ENCODE measurements at regions not wholly inside any gene's neighbourhood (a gene's known extent, or its start where the extent isn't known, plus 50 kb on each side); places are given as distances from the start of the nearest gene placed in this dataset.

GRCh38 chr13:64455124-64455523 lies 2775.0 kb downstream of the PCDH9 start:
- no peak for DNase-seq
- Histone ChIP-seq H3K79me2 (ENCODE audit: control insufficient read depth, insufficient read depth, low read length, poor library complexity) (no peaks in the 10 kb centered on the region), H2BK12ac (ENCODE audit: low read length) (no peak overlapping the region), H4K8ac (ENCODE audit: low read depth, low read length) (no peak overlapping the region), H3K9me3 (ENCODE audit: insufficient read depth, low read depth, low read length) (no peaks in the 10 kb centered on the region), H2BK5ac (ENCODE audit: low read depth, low read length, poor library complexity) (no peak overlapping the region), H2AFZ (ENCODE audit: insufficient read depth, low read length, poor library complexity) (no peak overlapping the region), H2BK120ac (ENCODE audit: insufficient read depth, low read length, poor library complexity) (no peak overlapping the region), H3K79me1 (ENCODE audit: low read length) (no peaks in the 10 kb centered on the region), H4K12ac (ENCODE audit: low read depth, low read length) (no peak overlapping the region), H2AK5ac (ENCODE audit: low read length) (no peak overlapping the region), H3K27ac (ENCODE audit: low read depth, low read length) (no peak overlapping the region), H4K91ac (ENCODE audit: low read depth, low read length) (no peak overlapping the region), H3K23ac (ENCODE audit: low read length) (no peak overlapping the region), H3K36me3 (ENCODE audit: control insufficient read depth in 1 of 2, insufficient read depth in 2 of 2, low read length in 2 of 2) (no peaks in the 10 kb centered on the region), H3K4ac (ENCODE audit: low read depth, low read length) (no peak overlapping the region), H3K4me1 (ENCODE audit: control insufficient read depth in 1 of 2, insufficient read depth in 2 of 2, low read length in 2 of 2) (no peaks in the 10 kb centered on the region), H3K9ac (ENCODE audit: low read length) (no peak overlapping the region), H3K4me3 (ENCODE audit: low read depth, low read length) (no peak overlapping the region), H3K14ac (ENCODE audit: low read length) (no peak overlapping the region), H3K27me3 (ENCODE audit: insufficient read depth, low read length) (no peaks in the 10 kb centered on the region), H3K18ac (ENCODE audit: low read length) (no peak overlapping the region), H3K4me2 (ENCODE audit: low read length) (no peak overlapping the region)
- WGBS (ENCODE audit: extremely low coverage, insufficient coverage, insufficient read length), result no CpG with 5 or more reads among the region's 2 CpGs

- Histone ChIP-seq H3K4me3 (ENCODE audit: low read depth, low read length) (no peak overlapping the region), H3K14ac (ENCODE audit: low read length) (no peak overlapping the region), H4K12ac (ENCODE audit: low read depth, low read length) (no peak overlapping the region), H3K79me2 (ENCODE audit: control insufficient read depth, insufficient read depth, low read length, poor library complexity) (no peaks in the 10 kb centered on the region), H4K91ac (ENCODE audit: low read depth, low read length) (no peak overlapping the region), H3K27me3 (ENCODE audit: insufficient read depth, low read length) (no peaks in the 10 kb centered on the region), H3K18ac (ENCODE audit: low read length) (no peak overlapping the region), H2AK5ac (ENCODE audit: low read length) (no peak overlapping the region), H3K4me2 (ENCODE audit: low read length) (no peak overlapping the region), H3K23ac (ENCODE audit: low read length) (no peak overlapping the region), H3K36me3 (ENCODE audit: control insufficient read depth in 1 of 2, insufficient read depth in 2 of 2, low read length in 2 of 2) (no peaks in the 10 kb centered on the region), H3K27ac (ENCODE audit: low read depth, low read length) (no peak overlapping the region), H2BK5ac (ENCODE audit: low read depth, low read length, poor library complexity) (no peak overlapping the region), H3K4me1 (ENCODE audit: control insufficient read depth in 1 of 2, insufficient read depth in 2 of 2, low read length in 2 of 2) (no peaks in the 10 kb centered on the region), H3K9ac (ENCODE audit: low read length) (no peak overlapping the region), H3K4ac (ENCODE audit: low read depth, low read length) (no peak overlapping the region), H2BK12ac (ENCODE audit: low read length) (no peak overlapping the region), H3K9me3 (ENCODE audit: insufficient read depth, low read depth, low read length) (no peaks in the 10 kb centered on the region), H2AFZ (ENCODE audit: insufficient read depth, low read length, poor library complexity) (no peak overlapping the region), H3K79me1 (ENCODE audit: low read length) (no peaks in the 10 kb centered on the region), H4K8ac (ENCODE audit: low read depth, low read length) (no peak overlapping the region), H2BK120ac (ENCODE audit: insufficient read depth, low read length, poor library complexity) (no peak overlapping the region)
- no CpG with 5 or more reads among the region's 4 CpGs for WGBS (ENCODE audit: extremely low coverage, insufficient coverage, insufficient read length)
- DNase-seq, result no peak
These were observed 2776.3 kb downstream of the PCDH9 start for GRCh38 chr13:64453831-64454230.

GRCh38 chr13:64446372-64446771 lies 2783.8 kb downstream of the PCDH9 start:
- Histone ChIP-seq H3K9me3 (ENCODE audit: insufficient read depth, low read depth, low read length) (no peaks in the 10 kb centered on the region), H3K79me2 (ENCODE audit: control insufficient read depth, insufficient read depth, low read length, poor library complexity) (no peaks in the 10 kb centered on the region), H3K4me2 (ENCODE audit: low read length) (no peak overlapping the region)

GRCh38 chr13:64441740-64442139 lies 2788.4 kb downstream of the PCDH9 start:
- no CpG with 5 or more reads among the region's 1 CpG for WGBS (ENCODE audit: extremely low coverage, insufficient coverage, insufficient read length)
- Histone ChIP-seq H2BK5ac (ENCODE audit: low read depth, low read length, poor library complexity) (no peak overlapping the region), H3K18ac (ENCODE audit: low read length) (no peak overlapping the region), H3K4me3 (ENCODE audit: low read depth, low read length) (no peak overlapping the region), H4K12ac (ENCODE audit: low read depth, low read length) (no peak overlapping the region), H4K8ac (ENCODE audit: low read depth, low read length) (no peak overlapping the region), H2AFZ (ENCODE audit: insufficient read depth, low read length, poor library complexity) (no peak overlapping the region), H4K91ac (ENCODE audit: low read depth, low read length) (no peak overlapping the region), H3K27ac (ENCODE audit: low read depth, low read length) (no peak overlapping the region), H3K9me3 (ENCODE audit: insufficient read depth, low read depth, low read length) (no peaks in the 10 kb centered on the region), H3K23ac (ENCODE audit: low read length) (no peak overlapping the region), H3K79me1 (ENCODE audit: low read length) (peaks cover under 1% of the 10 kb centered on the region), H3K27me3 (ENCODE audit: insufficient read depth, low read length) (no peaks in the 10 kb centered on the region), H3K14ac (ENCODE audit: low read length) (no peak overlapping the region), H3K4me1 (ENCODE audit: control insufficient read depth in 1 of 2, insufficient read depth in 2 of 2, low read length in 2 of 2) (no peaks in the 10 kb centered on the region), H2AK5ac (ENCODE audit: low read length) (no peak overlapping the region), H3K9ac (ENCODE audit: low read length) (no peak overlapping the region), H3K4ac (ENCODE audit: low read depth, low read length) (no peak overlapping the region), H3K4me2 (ENCODE audit: low read length) (no peak overlapping the region), H3K79me2 (ENCODE audit: control insufficient read depth, insufficient read depth, low read length, poor library complexity) (no peaks in the 10 kb centered on the region), H3K36me3 (ENCODE audit: control insufficient read depth in 1 of 2, insufficient read depth in 2 of 2, low read length in 2 of 2) (no peaks in the 10 kb centered on the region), H2BK120ac (ENCODE audit: insufficient read depth, low read length, poor library complexity) (no peak overlapping the region), H2BK12ac (ENCODE audit: low read length) (no peak overlapping the region)
- no peak for DNase-seq

More at GRCh38 chr13:64446372-64446771, 2783.8 kb downstream of the PCDH9 start:
- WGBS (ENCODE audit: extremely low coverage, insufficient coverage, insufficient read length), result no CpG with 5 or more reads among the region's 2 CpGs
- Histone ChIP-seq H2AK5ac (ENCODE audit: low read length) (no peak overlapping the region), H3K4me3 (ENCODE audit: low read depth, low read length) (no peak overlapping the region), H3K27ac (ENCODE audit: low read depth, low read length) (no peak overlapping the region), H2BK12ac (ENCODE audit: low read length) (no peak overlapping the region), H2BK5ac (ENCODE audit: low read depth, low read length, poor library complexity) (no peak overlapping the region), H3K23ac (ENCODE audit: low read length) (no peak overlapping the region), H3K18ac (ENCODE audit: low read length) (no peak overlapping the region), H4K91ac (ENCODE audit: low read depth, low read length) (no peak overlapping the region), H3K14ac (ENCODE audit: low read length) (no peak overlapping the region), H2BK120ac (ENCODE audit: insufficient read depth, low read length, poor library complexity) (no peak overlapping the region), H3K4ac (ENCODE audit: low read depth, low read length) (no peak overlapping the region), H3K4me1 (ENCODE audit: control insufficient read depth in 1 of 2, insufficient read depth in 2 of 2, low read length in 2 of 2) (no peaks in the 10 kb centered on the region), H3K79me1 (ENCODE audit: low read length) (peaks cover 2% of the 10 kb centered on the region), H3K9ac (ENCODE audit: low read length) (no peak overlapping the region), H4K12ac (ENCODE audit: low read depth, low read length) (no peak overlapping the region), H4K8ac (ENCODE audit: low read depth, low read length) (no peak overlapping the region), H3K27me3 (ENCODE audit: insufficient read depth, low read length) (no peaks in the 10 kb centered on the region), H2AFZ (ENCODE audit: insufficient read depth, low read length, poor library complexity) (no peak overlapping the region), H3K36me3 (ENCODE audit: control insufficient read depth in 1 of 2, insufficient read depth in 2 of 2, low read length in 2 of 2) (no peaks in the 10 kb centered on the region)
- no peak for DNase-seq
